Stomach (tissue), 4 donors: ENCODE measurements at regions not wholly inside any gene's neighbourhood (a gene's known extent, or its start where the extent isn't known, plus 50 kb on each side); places are given as distances from the start of the nearest gene placed in this dataset.

Source experiments
- POLR2A ChIP-seq, 4 donors: fragments of 450-650 bp; IDR thresholded peaks; one replicate each; pipeline ENCODE4 v1.6.1; 2016; ENCODE audit warnings: antibody characterized with exemption in 4 of 4, control low read depth in 2 of 4, mild to moderate bottlenecking in 1 of 4, moderate library complexity in 1 of 4
- POLR2AphosphoS5 ChIP-seq, 3 donors: sonication (generic); formaldehyde crosslinking; IDR thresholded peaks; one replicate each; pipeline ENCODE4 v1.6.1; 2016; ENCODE audit warnings: antibody characterized with exemption in 3 of 3
- TF ChIP-seq, protein P1 (sequence below), 7 experiments: fragments of 450-650 bp in 4 of 7; fragments of 200-600 bp in 3 of 7; sonication (generic) in 3 of 7; IDR thresholded peaks; one replicate each; pipeline ENCODE4 v1.5.1; 2016 to 2019; ENCODE audit warnings: antibody characterized with exemption in 7 of 7, control low read depth in 2 of 7, mild to moderate bottlenecking in 1 of 7

DNA sequence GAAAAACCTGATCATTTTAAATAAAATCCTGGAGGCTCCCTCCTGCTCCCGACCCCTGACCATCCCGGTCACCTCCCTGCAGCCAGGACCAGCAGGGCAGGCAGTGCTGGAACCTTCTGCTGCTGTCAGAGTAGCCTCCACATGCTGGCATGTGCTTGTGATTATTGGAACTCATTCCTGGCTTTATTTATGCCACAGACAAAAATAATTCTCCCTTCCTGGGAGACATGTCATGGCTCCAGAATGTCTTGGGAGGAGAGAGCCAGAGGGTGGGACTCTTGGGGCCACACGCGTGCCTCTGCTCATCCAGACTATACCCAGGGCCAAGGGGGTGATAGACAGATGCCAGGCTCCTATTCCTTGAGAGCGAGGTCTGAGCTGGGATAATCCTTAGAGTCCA, 183.6 kb upstream of the RAB4A start:
- TF ChIP-seq, protein P1, sequence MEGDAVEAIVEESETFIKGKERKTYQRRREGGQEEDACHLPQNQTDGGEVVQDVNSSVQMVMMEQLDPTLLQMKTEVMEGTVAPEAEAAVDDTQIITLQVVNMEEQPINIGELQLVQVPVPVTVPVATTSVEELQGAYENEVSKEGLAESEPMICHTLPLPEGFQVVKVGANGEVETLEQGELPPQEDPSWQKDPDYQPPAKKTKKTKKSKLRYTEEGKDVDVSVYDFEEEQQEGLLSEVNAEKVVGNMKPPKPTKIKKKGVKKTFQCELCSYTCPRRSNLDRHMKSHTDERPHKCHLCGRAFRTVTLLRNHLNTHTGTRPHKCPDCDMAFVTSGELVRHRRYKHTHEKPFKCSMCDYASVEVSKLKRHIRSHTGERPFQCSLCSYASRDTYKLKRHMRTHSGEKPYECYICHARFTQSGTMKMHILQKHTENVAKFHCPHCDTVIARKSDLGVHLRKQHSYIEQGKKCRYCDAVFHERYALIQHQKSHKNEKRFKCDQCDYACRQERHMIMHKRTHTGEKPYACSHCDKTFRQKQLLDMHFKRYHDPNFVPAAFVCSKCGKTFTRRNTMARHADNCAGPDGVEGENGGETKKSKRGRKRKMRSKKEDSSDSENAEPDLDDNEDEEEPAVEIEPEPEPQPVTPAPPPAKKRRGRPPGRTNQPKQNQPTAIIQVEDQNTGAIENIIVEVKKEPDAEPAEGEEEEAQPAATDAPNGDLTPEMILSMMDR (IDR thresholded peaks at IDR 0.05) = no peak
- TF ChIP-seq POLR2AphosphoS5 (IDR thresholded peaks at IDR 0.05) = no peak
- TF ChIP-seq POLR2A (IDR thresholded peaks at IDR 0.05) = no peak
